Dendritic cell treated with granulocyte-macrophage colony-stimulating factor and Interleukin-4, amounts not matched to agents 40 ng/mL and 50 ng/mL, for 4 days (primary cell): ENCODE measurements at regions not wholly inside any gene's neighbourhood (a gene's known extent, or its start where the extent isn't known, plus 50 kb on each side); places are given as distances from the start of the nearest gene placed in this dataset.

Experiments used
- H3K27ac Mint-ChIP-seq: one replicate; pipeline ENCODE4 v1.8.0; 2022; ENCODE audit warnings: mild to moderate bottlenecking, mixed read lengths
- H3K27me3 Mint-ChIP-seq: one replicate; pipeline ENCODE4 v1.8.0; 2022; ENCODE audit warnings: mild to moderate bottlenecking, mixed read lengths
- H3K36me3 Mint-ChIP-seq: one replicate; pipeline ENCODE4 v1.8.0; 2022; ENCODE audit warnings: low read depth, mixed read lengths
- H3K4me1 Mint-ChIP-seq: one replicate; pipeline ENCODE4 v1.8.0; 2022; ENCODE audit warnings: low read depth, mixed read lengths
- H3K4me3 Mint-ChIP-seq: one replicate; pipeline ENCODE4 v1.8.0; 2022; ENCODE audit warnings: mild to moderate bottlenecking, moderate library complexity, mixed read lengths
- H3K9me3 Mint-ChIP-seq: one replicate; pipeline ENCODE4 v1.8.0; 2022; ENCODE audit warnings: mixed read lengths
- intact Hi-C: fragments of 100-400 bp; cut with micrococcal nuclease; formaldehyde crosslinking; loops from one replicate; pipeline ENCODE4 v1.15.0; 2022

- no peak overlapping the region for H3K27ac Mint-ChIP-seq
- no peaks in the 10 kb centered on the region for H3K36me3 Mint-ChIP-seq
- H3K4me1 Mint-ChIP-seq: no peaks in the 10 kb centered on the region
- intact Hi-C loops: no loop called here
- H3K27me3 Mint-ChIP-seq: no peaks in the 10 kb centered on the region
- peaks cover 21% of the 10 kb centered on the region for H3K9me3 Mint-ChIP-seq
- no peak overlapping the region for H3K4me3 Mint-ChIP-seq
Measured at GRCh38 chr11:91813263-91813662, 411.4 kb upstream of the FAT3 start.

GRCh38 chr11:91810871-91811270 is 413.7 kb upstream of the FAT3 start:
- H3K36me3 Mint-ChIP-seq: no peaks in the 10 kb centered on the region
- H3K4me1 Mint-ChIP-seq: no peaks in the 10 kb centered on the region
- no peaks in the 10 kb centered on the region for H3K27me3 Mint-ChIP-seq
- H3K27ac Mint-ChIP-seq: no peak overlapping the region
- peaks cover 28% of the 10 kb centered on the region for H3K9me3 Mint-ChIP-seq
- intact Hi-C loops: no loop called here
- H3K4me3 Mint-ChIP-seq: no peak overlapping the region

- Mint-ChIP-seq H3K27ac (no peak overlapping the region), H3K9me3 (peaks cover 18% of the 10 kb centered on the region), H3K4me3 (no peak overlapping the region), H3K36me3 (no peaks in the 10 kb centered on the region), H3K27me3 (no peaks in the 10 kb centered on the region), H3K4me1 (no peaks in the 10 kb centered on the region)
- intact Hi-C loops: no loop called here
Measured at GRCh38 chr11:91805293-91805692, 419.3 kb upstream of the FAT3 start.

GRCh38 chr11:91804042-91804441 is 420.6 kb upstream of the FAT3 start:
- H3K9me3 Mint-ChIP-seq: peaks cover 14% of the 10 kb centered on the region
- H3K4me3 Mint-ChIP-seq: no peak overlapping the region
- no peak overlapping the region for H3K27ac Mint-ChIP-seq
- H3K36me3 Mint-ChIP-seq: no peaks in the 10 kb centered on the region
- no peaks in the 10 kb centered on the region for H3K4me1 Mint-ChIP-seq
- H3K27me3 Mint-ChIP-seq: no peaks in the 10 kb centered on the region
- intact Hi-C loops: no loop called here

GRCh38 chr11:91802475-91802874 is 422.1 kb upstream of the FAT3 start:
- H3K36me3 Mint-ChIP-seq: no peaks in the 10 kb centered on the region
- no peaks in the 10 kb centered on the region for H3K9me3 Mint-ChIP-seq
- H3K4me3 Mint-ChIP-seq: no peak overlapping the region
- no peaks in the 10 kb centered on the region for H3K4me1 Mint-ChIP-seq
- H3K27me3 Mint-ChIP-seq: no peaks in the 10 kb centered on the region
- H3K27ac Mint-ChIP-seq: no peak overlapping the region
- intact Hi-C loops: no loop called here

- H3K4me3 Mint-ChIP-seq: no peak overlapping the region
- no peaks in the 10 kb centered on the region for H3K9me3 Mint-ChIP-seq
- no peaks in the 10 kb centered on the region for H3K36me3 Mint-ChIP-seq
- intact Hi-C loops: no loop called here
- no peaks in the 10 kb centered on the region for H3K27me3 Mint-ChIP-seq
- no peak overlapping the region for H3K27ac Mint-ChIP-seq
- H3K4me1 Mint-ChIP-seq: no peaks in the 10 kb centered on the region
Measured at GRCh38 chr11:91800208-91800914, 424.3 kb upstream of the FAT3 start.

GRCh38 chr11:91798240-91798639 is 426.4 kb upstream of the FAT3 start:
- Mint-ChIP-seq H3K4me3 (no peak overlapping the region), H3K36me3 (no peaks in the 10 kb centered on the region), H3K4me1 (no peaks in the 10 kb centered on the region), H3K27ac (no peak overlapping the region), H3K9me3 (no peaks in the 10 kb centered on the region), H3K27me3 (no peaks in the 10 kb centered on the region)
- intact Hi-C loops: no loop called here

- intact Hi-C loops: no loop called here
- Mint-ChIP-seq H3K36me3 (no peaks in the 10 kb centered on the region), H3K27me3 (no peaks in the 10 kb centered on the region), H3K4me3 (no peak overlapping the region), H3K27ac (no peak overlapping the region), H3K4me1 (no peaks in the 10 kb centered on the region), H3K9me3 (no peaks in the 10 kb centered on the region)
Measured at GRCh38 chr11:91796999-91797398, 427.6 kb upstream of the FAT3 start.

- no peak overlapping the region for H3K4me3 Mint-ChIP-seq
- H3K4me1 Mint-ChIP-seq: no peaks in the 10 kb centered on the region
- H3K9me3 Mint-ChIP-seq: no peaks in the 10 kb centered on the region
- no peaks in the 10 kb centered on the region for H3K27me3 Mint-ChIP-seq
- no peak overlapping the region for H3K27ac Mint-ChIP-seq
- no peaks in the 10 kb centered on the region for H3K36me3 Mint-ChIP-seq
- intact Hi-C loops: no loop called here
Measured at GRCh38 chr11:91795139-91795887, 429.3 kb upstream of the FAT3 start.

GRCh38 chr11:91794146-91794545 is 430.5 kb upstream of the FAT3 start:
- Mint-ChIP-seq H3K9me3 (no peaks in the 10 kb centered on the region), H3K4me3 (no peak overlapping the region), H3K27ac (no peak overlapping the region), H3K4me1 (no peaks in the 10 kb centered on the region), H3K36me3 (no peaks in the 10 kb centered on the region), H3K27me3 (no peaks in the 10 kb centered on the region)
- intact Hi-C loops: no loop called here

GRCh38 chr11:91792779-91793262 is 431.8 kb upstream of the FAT3 start:
- intact Hi-C loops: no loop called here
- no peak overlapping the region for H3K4me3 Mint-ChIP-seq
- H3K9me3 Mint-ChIP-seq: no peaks in the 10 kb centered on the region
- no peak overlapping the region for H3K27ac Mint-ChIP-seq
- H3K4me1 Mint-ChIP-seq: no peaks in the 10 kb centered on the region
- H3K36me3 Mint-ChIP-seq: no peaks in the 10 kb centered on the region
- no peaks in the 10 kb centered on the region for H3K27me3 Mint-ChIP-seq

- no peak overlapping the region for H3K4me3 Mint-ChIP-seq
- H3K36me3 Mint-ChIP-seq: no peaks in the 10 kb centered on the region
- peaks cover 6% of the 10 kb centered on the region for H3K9me3 Mint-ChIP-seq
- intact Hi-C loops: no loop called here
- H3K27me3 Mint-ChIP-seq: no peaks in the 10 kb centered on the region
- H3K4me1 Mint-ChIP-seq: no peaks in the 10 kb centered on the region
- H3K27ac Mint-ChIP-seq: no peak overlapping the region
Measured at GRCh38 chr11:91791171-91791468, 433.5 kb upstream of the FAT3 start.

- Mint-ChIP-seq H3K4me1 (no peaks in the 10 kb centered on the region), H3K9me3 (peaks cover 8% of the 10 kb centered on the region), H3K36me3 (no peaks in the 10 kb centered on the region), H3K4me3 (no peak overlapping the region), H3K27me3 (no peaks in the 10 kb centered on the region), H3K27ac (no peak overlapping the region)
- intact Hi-C loops: no loop called here
Measured at GRCh38 chr11:91790346-91791170, 434.1 kb upstream of the FAT3 start.

- H3K4me1 Mint-ChIP-seq: no peaks in the 10 kb centered on the region
- H3K4me3 Mint-ChIP-seq: no peak overlapping the region
- H3K27ac Mint-ChIP-seq: no peak overlapping the region
- no peaks in the 10 kb centered on the region for H3K27me3 Mint-ChIP-seq
- peaks cover 13% of the 10 kb centered on the region for H3K9me3 Mint-ChIP-seq
- intact Hi-C loops: no loop called here
- no peaks in the 10 kb centered on the region for H3K36me3 Mint-ChIP-seq
Measured at GRCh38 chr11:91788764-91789163, 435.9 kb upstream of the FAT3 start.
